ENCODE measurements at regions not wholly inside any gene's neighbourhood (a gene's known extent, or its start where the extent isn't known, plus 50 kb on each side); places are given as distances from the start of the nearest gene placed in this dataset.

DNA sequence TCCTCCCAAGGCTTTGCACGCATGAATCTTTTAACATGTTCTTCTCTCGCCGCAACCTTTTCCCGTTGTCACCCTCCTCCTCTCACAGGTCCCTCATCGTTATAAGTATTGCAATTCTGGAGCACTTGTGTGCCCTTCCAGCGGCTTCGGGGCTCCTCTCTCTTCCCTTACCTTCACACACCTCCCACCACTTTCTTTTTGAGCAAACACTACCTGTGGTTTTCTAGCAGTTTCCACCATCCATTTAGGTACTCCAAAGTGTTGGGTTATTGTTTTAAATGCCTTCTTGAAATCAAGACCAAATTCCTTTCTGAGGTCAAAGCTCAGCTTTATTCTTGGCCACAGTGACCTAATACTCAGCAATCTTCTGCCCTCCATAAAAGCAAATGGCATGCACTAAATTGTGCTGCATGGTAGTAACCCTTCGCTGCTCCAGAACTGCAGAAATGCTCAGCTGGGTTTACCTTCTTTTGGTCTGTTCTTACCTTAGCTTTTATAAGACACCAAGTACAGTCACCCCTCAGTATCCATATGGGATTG lies 472.4 kb downstream of the SETD4 start:
- no peak for TF ChIP-seq CTCF (IDR thresholded peaks at IDR 0.05)
- no peak for TF ChIP-seq POLR2A (IDR thresholded peaks at IDR 0.05)
